Prostate gland (tissue), 2 donors: ENCODE measurements at regions not wholly inside any gene's neighbourhood (a gene's known extent, or its start where the extent isn't known, plus 50 kb on each side); places are given as distances from the start of the nearest gene placed in this dataset.

ENCODE experiments used
- CTCF ChIP-seq, 4 experiments: fragments of 200-600 bp in 2 of 4; fragments of 450-650 bp in 2 of 4; sonication (generic) in 2 of 4; IDR thresholded peaks; 1 replicate in 3 of 4; 2 replicates in 1 of 4; pipeline ENCODE4 v1.5.1; 2016 to 2019; ENCODE audit warnings: antibody characterized with exemption in 4 of 4, mild to moderate bottlenecking in 2 of 4, moderate library complexity in 2 of 4
- POLR2A ChIP-seq: fragments of 450-650 bp; IDR thresholded peaks from one replicate; pipeline ENCODE4 v1.6.1; 2016; ENCODE audit warnings: antibody characterized with exemption, mild to moderate bottlenecking
- POLR2AphosphoS5 ChIP-seq: sonication (generic); formaldehyde crosslinking; IDR thresholded peaks from one replicate; pipeline ENCODE4 v1.6.1; 2017; ENCODE audit warnings: antibody characterized with exemption

DNA sequence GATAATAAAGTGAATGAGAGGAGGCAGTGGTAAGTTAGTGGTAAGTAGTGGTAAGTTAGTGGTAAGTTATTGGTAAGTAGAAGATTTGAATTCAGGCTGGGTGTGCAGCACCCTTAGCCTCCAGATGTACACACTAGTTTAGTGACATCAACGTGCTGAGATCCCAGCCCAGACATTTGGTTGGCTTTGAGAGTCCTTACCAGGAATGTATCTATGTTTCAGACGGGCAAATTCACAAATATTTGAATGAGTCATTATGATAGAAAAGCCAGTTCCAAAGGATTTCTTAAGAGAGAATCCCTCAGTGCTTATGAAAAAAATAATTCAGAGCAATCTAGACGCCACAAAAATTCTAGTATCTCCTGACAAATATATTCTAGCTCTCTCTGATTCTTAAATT lies 70.0 kb downstream of the ARL4A start:
- TF ChIP-seq POLR2AphosphoS5 (no peak), CTCF (IDR thresholded peaks at IDR 0.05) (no peak), POLR2A (no peak)
